ENCODE measurements at regions not wholly inside any gene's neighbourhood (a gene's known extent, or its start where the extent isn't known, plus 50 kb on each side); places are given as distances from the start of the nearest gene placed in this dataset.

DNA sequence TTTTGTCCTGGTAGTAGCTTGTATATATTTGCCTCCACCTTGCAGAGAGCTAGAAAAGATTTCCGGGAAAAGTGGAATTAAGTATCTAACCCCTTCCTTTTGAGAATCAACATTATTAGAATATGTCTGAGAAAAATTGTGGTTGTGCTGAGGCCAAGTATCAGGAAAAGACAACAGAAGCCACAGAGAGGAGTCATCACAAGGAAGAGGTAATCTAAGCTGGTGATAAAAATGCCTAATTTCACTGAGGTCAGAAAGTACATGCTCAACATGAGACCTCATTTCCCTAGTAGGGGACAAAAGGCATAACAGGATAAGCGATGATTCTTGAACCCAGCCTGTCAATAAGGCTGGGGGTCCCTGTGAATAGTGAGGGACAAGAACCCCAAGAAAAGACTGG is 97.0 kb upstream of the PDE1C start:
- no peak for DNase-seq (ENCODE audit: low read depth)
- TF ChIP-seq, protein P1, sequence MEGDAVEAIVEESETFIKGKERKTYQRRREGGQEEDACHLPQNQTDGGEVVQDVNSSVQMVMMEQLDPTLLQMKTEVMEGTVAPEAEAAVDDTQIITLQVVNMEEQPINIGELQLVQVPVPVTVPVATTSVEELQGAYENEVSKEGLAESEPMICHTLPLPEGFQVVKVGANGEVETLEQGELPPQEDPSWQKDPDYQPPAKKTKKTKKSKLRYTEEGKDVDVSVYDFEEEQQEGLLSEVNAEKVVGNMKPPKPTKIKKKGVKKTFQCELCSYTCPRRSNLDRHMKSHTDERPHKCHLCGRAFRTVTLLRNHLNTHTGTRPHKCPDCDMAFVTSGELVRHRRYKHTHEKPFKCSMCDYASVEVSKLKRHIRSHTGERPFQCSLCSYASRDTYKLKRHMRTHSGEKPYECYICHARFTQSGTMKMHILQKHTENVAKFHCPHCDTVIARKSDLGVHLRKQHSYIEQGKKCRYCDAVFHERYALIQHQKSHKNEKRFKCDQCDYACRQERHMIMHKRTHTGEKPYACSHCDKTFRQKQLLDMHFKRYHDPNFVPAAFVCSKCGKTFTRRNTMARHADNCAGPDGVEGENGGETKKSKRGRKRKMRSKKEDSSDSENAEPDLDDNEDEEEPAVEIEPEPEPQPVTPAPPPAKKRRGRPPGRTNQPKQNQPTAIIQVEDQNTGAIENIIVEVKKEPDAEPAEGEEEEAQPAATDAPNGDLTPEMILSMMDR (conservative IDR thresholded peaks at IDR 0.05; ENCODE audit: low read depth, low read length) = no peak
- H3K4me3 ChIP-seq (ENCODE audit: low read depth, low read length) = no peak overlapping the region

DNA sequence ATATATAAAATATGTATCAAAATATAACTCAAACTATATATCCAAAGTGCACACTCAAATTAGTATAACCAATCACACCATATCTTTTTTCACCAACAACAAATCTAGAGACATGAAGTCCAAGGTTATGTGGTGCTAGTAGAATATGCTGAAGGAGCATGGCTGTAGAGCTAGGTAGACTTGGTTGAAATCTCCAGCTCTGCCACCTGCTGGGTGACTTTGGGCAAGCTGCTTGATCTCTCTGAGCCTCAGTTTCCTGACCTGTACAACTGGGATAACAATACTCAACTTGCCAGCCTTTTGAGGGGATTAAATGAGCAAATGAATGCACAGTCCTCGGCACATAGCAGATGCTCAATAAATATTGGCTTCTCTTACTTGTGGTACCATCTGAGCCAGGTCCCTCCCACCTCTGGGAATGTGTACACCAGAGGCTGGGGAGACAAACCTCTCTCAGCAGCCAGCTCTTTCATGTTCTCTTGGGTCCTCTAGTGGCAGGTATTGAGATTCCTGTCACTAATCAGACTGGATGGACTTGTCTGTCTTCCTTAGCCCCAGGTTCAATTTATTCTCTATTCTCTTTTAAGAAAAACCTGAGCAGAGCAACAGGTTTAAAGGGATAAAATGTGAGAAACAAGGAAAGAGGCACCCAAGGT is 94.3 kb upstream of the PDE1C start:
- DNase-seq (ENCODE audit: low read depth) = peak; percentile 62
- TF ChIP-seq, protein P1 (conservative IDR thresholded peaks at IDR 0.05; ENCODE audit: low read depth, low read length) = peak; percentile 86
- no peak overlapping the region for H3K4me3 ChIP-seq (ENCODE audit: low read depth, low read length)

DNA sequence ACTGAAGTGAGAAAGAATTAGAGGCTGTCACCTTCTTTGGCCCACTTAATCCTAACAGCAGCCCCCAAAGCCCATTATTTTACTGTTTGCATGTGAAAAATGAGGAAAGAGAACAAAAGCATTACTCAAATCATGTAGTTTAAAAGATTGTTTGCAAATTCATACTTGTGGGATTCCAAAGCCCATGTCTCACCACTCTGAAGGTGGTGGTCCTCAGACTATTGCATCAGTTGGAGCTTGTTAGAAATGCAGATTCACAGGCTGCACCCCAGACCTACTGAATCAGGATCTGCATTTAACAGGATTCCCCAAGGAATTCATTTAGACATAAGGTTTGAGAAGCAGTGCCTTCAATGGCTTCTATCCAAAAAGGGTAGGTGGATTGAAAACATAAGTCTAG is 93.7 kb upstream of the PDE1C start:
- H3K4me3 ChIP-seq (ENCODE audit: low read depth, low read length) = no peak overlapping the region
- TF ChIP-seq, protein P1 (conservative IDR thresholded peaks at IDR 0.05; ENCODE audit: low read depth, low read length) = no peak
- DNase-seq (ENCODE audit: low read depth) = no peak

DNA sequence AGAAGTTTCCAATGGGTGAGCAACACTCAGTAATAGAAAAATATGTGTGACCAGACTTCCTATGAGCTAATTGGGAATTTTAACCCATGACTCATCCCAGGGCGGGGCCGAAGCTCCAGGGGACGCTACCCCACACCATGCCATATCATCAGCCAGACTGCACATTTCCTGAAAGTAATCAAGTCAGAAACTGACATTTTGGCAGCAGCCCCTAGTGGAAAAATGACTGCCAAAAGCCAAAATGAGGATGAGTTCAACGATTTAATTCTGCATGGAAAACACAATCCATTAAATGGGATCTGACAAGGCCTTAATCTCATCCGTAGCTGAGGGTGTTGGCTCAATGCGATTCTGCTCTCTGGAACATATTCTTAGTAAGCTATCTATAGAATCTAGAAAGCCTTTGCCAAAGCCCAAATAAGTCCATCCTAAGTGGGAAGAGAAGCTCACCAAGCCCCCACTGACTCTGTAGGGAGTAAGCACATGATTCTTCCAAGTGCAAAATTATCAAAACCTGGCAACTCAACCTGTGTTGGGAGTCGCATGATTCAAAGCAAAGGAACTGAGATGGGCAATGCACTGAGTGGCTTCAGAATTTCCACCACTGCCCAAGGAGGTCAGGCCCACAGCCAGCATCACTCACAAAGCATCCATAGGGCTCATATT is 93.1 kb upstream of the PDE1C start:
- no peak overlapping the region for H3K4me3 ChIP-seq (ENCODE audit: low read depth, low read length)
- peak; percentile 85 for DNase-seq (ENCODE audit: low read depth)
- TF ChIP-seq, protein P1 (conservative IDR thresholded peaks at IDR 0.05; ENCODE audit: low read depth, low read length) = peak; percentile 14

DNA sequence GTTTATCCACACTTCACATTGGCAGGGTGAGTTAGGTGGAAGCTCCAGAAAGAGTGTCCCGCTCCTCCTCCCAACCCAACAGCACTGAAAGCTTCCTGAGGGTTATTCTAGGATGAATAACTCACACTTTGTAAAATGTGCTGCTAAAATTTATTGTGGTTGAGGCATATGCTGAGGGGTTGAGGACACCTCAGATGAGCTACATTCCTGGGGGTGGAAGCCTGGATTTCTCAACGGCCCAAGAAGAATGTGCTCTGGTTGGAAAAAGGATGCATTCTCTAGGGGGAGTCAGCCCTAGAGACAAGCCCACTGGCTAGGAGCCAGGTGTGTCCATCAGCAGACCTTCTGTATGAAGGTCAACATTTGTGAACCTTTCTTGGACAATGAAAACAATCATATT is 91.5 kb upstream of the PDE1C start:
- TF ChIP-seq, protein P1 (conservative IDR thresholded peaks at IDR 0.05; ENCODE audit: low read depth, low read length) = no peak
- H3K4me3 ChIP-seq (ENCODE audit: low read depth, low read length) = no peak overlapping the region
- DNase-seq (ENCODE audit: low read depth) = no peak

DNA sequence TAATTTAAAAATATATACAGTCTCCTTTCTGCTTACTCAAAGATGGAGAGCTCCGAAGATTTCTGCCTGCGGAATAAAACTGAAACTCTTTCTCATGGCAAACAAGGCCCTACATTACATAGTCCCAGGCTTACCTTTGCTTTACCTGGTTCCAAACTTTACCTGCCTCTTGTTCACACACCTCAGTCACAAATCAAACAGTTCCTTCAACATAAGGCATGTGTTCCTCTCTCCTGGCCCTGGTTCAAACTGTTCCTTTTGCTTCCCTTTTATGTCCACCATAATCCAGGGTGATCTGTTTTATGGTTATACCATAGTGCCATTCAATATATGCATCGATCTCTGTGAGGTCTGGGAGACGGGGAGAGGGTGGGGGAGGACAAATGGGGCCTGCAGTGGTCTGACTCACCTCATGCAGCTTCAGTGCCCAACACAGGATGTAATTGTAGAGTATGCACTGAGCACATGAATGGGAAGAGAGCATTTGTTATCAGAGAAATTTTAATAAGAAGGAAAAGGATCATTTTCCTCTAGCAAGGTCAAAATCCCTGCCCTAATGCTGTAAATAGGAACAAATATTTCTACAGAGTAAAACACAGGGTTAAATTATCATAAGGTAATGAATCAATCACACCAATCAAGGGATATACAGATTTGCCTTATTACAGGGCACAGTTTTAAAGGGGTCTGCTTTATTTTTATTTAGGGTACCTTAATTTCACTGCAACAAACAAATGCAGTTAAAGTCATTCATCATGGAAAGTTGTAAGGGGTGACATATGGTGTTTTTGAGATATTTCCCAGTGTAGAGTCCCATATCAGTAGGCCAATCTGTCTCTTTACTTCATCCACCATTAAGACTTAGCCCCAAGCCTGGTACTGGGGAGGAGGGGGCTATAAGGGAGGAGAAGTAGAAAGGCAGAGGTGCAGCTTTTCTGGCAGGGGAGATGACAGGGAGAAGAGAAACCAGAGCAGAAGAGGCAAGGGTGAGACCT is 88.8 kb upstream of the PDE1C start:
- TF ChIP-seq, protein P1 (conservative IDR thresholded peaks at IDR 0.05; ENCODE audit: low read depth, low read length) = no peak
- DNase-seq (ENCODE audit: low read depth) = no peak
- H3K4me3 ChIP-seq (ENCODE audit: low read depth, low read length) = no peak overlapping the region
